Stimulated activated CD8-positive, alpha-beta memory T cell treated with anti-CD3 and anti-CD28 coated beads, Interleukin-15, amount 100 ng/mL, for 1 hour (primary cell): ENCODE measurements at regions not wholly inside any gene's neighbourhood (a gene's known extent, or its start where the extent isn't known, plus 50 kb on each side); places are given as distances from the start of the nearest gene placed in this dataset.

Experiments
- DNase-seq: peaks from one replicate; pipeline ENCODE4 v3.0.0-alpha.2; 2020; ENCODE audit warnings: low read depth

GRCh38 chr14:38505221-38505972 is 249.5 kb upstream of the CLEC14A start:
- no peak for DNase-seq

- DNase-seq: no peak
These were observed 248.3 kb upstream of the CLEC14A start for GRCh38 chr14:38504175-38504574.

GRCh38 chr14:38502239-38502638 is 246.3 kb upstream of the CLEC14A start:
- DNase-seq: no peak

GRCh38 chr14:38500125-38500524 is 244.2 kb upstream of the CLEC14A start:
- DNase-seq: no peak

- no peak for DNase-seq
These were observed 240.2 kb upstream of the CLEC14A start for GRCh38 chr14:38496092-38496491.

GRCh38 chr14:38490273-38490672 is 234.4 kb upstream of the CLEC14A start:
- DNase-seq: no peak

GRCh38 chr14:38485026-38485425 is 229.1 kb upstream of the CLEC14A start:
- no peak for DNase-seq

- no peak for DNase-seq
These were observed 226.2 kb upstream of the CLEC14A start for GRCh38 chr14:38481952-38482678.

- no peak for DNase-seq
These were observed 213.3 kb upstream of the CLEC14A start for GRCh38 chr14:38469156-38469555.

- no peak for DNase-seq
These were observed 186.3 kb upstream of the CLEC14A start for GRCh38 chr14:38442208-38442607.

GRCh38 chr14:38432186-38432585 is 176.3 kb upstream of the CLEC14A start:
- DNase-seq: no peak

GRCh38 chr14:38431156-38431555 is 175.3 kb upstream of the CLEC14A start:
- DNase-seq: no peak

- no peak for DNase-seq
These were observed 174.6 kb upstream of the CLEC14A start for GRCh38 chr14:38430522-38430921.

GRCh38 chr14:38425324-38425976 is 169.6 kb upstream of the CLEC14A start:
- DNase-seq: no peak

GRCh38 chr14:38420048-38420447 is 164.2 kb upstream of the CLEC14A start:
- no peak for DNase-seq

GRCh38 chr14:38419579-38419978 is 163.7 kb upstream of the CLEC14A start:
- no peak for DNase-seq

GRCh38 chr14:38412654-38413053 is 156.8 kb upstream of the CLEC14A start:
- no peak for DNase-seq

GRCh38 chr14:38410442-38410841 is 154.5 kb upstream of the CLEC14A start:
- no peak for DNase-seq

- DNase-seq: no peak
These were observed 153.3 kb upstream of the CLEC14A start for GRCh38 chr14:38409071-38409705.

GRCh38 chr14:38405851-38406635 is 150.2 kb upstream of the CLEC14A start:
- DNase-seq: no peak

GRCh38 chr14:38404616-38405015 is 148.7 kb upstream of the CLEC14A start:
- no peak for DNase-seq

- no peak for DNase-seq
These were observed 148.2 kb upstream of the CLEC14A start for GRCh38 chr14:38404100-38404541.
